B cell (primary cell): ENCODE measurements at regions not wholly inside any gene's neighbourhood (a gene's known extent, or its start where the extent isn't known, plus 50 kb on each side); places are given as distances from the start of the nearest gene placed in this dataset.

Experiments
- ATAC-seq: fragments of 200-7000 bp; cut with Tn5 transposase; one replicate; pipeline ENCODE4 v1.10.0; 2021; ENCODE audit warnings: low read depth, mild to moderate bottlenecking, moderate number of reproducible peaks, moderate library complexity
- CTCF ChIA-PET: fragments of 350-600 bp; sonication (Branson Sonifier 250); formaldehyde crosslinking; loops from one replicate; lab custom pipeline; 2021; ENCODE audit warnings: antibody characterized with exemption, inconsistent platforms; lab: Charles Lee
- POLR2A ChIA-PET: fragments of 350-600 bp; sonication (Branson Sonifier 250); formaldehyde crosslinking; loops from one replicate; lab custom pipeline; 2021; ENCODE audit warnings: antibody characterized with exemption; lab: Charles Lee
- DNase-seq: peaks from one replicate; pipeline ENCODE4 v3.0.0; 2013
- H2AFZ ChIP-seq: 2 replicates; pipeline ENCODE4 v1.6.1; 2012; ENCODE audit warnings: mild to moderate bottlenecking, low read depth, low read length; ENCODE audit not compliant: insufficient read depth, poor library complexity, severe bottlenecking
- H3K27ac ChIP-seq, 2 donors: 1 replicate in 1 of 2; 2 replicates in 1 of 2; pipeline ENCODE4 v1.5.1; 2012 to 2013; ENCODE audit warnings: low read length in 2 of 2, mild to moderate bottlenecking in 2 of 2, moderate library complexity in 1 of 2
- H3K27me3 ChIP-seq, 4 experiments: fragments of 200-600 bp in 1 of 4; sonication (generic) in 1 of 4; replicated peaks in 1 of 4; 1 replicate in 2 of 4; 2 replicates in 2 of 4; pipeline versions ENCODE4 v1.6.1 to v1.7.0; 2013 to 2016; ENCODE audit warnings: low read length in 3 of 4, mild to moderate bottlenecking in 2 of 4, mixed read lengths in 1 of 4, moderate library complexity in 1 of 4; ENCODE audit not compliant: insufficient read depth in 4 of 4, control insufficient read depth in 3 of 4; ENCODE audit errors: control extremely low read depth in 1 of 4
- H3K36me3 ChIP-seq, 2 experiments: replicated peaks in 1 of 2; 1 replicate in 1 of 2; 2 replicates in 1 of 2; pipeline versions ENCODE4 v1.6.1 to v1.7.1; 2013; ENCODE audit warnings: low read length in 1 of 2; ENCODE audit not compliant: insufficient read depth in 2 of 2, control insufficient read depth in 1 of 2; ENCODE audit errors: control extremely low read depth in 1 of 2, extremely low read depth in 1 of 2
- H3K4me1 ChIP-seq, 2 donors: fragments of 200-600 bp in 1 of 2; sonication (generic) in 1 of 2; 1 replicate in 1 of 2; 2 replicates in 1 of 2; pipeline versions ENCODE4 v1.5.1 to v1.6.1; 2013 to 2017; ENCODE audit warnings: low read length in 2 of 2; ENCODE audit not compliant: control insufficient read depth in 2 of 2, insufficient read depth in 2 of 2
- H3K4me2 ChIP-seq: replicated peaks from 2 replicates; pipeline ENCODE3; 2012; ENCODE audit warnings: mild to moderate bottlenecking, low read depth, low read length; ENCODE audit not compliant: poor library complexity, severe bottlenecking
- H3K4me3 ChIP-seq, 5 experiments: fragments of 200-600 bp in 1 of 5; sonication (generic) in 1 of 5; 1 replicate in 3 of 5; 2 replicates in 2 of 5; pipeline versions ENCODE4 v1.5.1 to v1.7.0; 2011 to 2016; ENCODE audit warnings: low read length in 4 of 5, mild to moderate bottlenecking in 4 of 5, low read depth in 2 of 5, control low read depth in 1 of 5, moderate library complexity in 1 of 5; ENCODE audit not compliant: insufficient read depth in 1 of 5; ENCODE audit errors: control extremely low read depth in 1 of 5, extremely low read depth in 1 of 5
- H3K79me2 ChIP-seq: fragments of 200-600 bp; sonication (generic); one replicate; pipeline ENCODE4 v1.6.0; 2016; ENCODE audit warnings: low read length; ENCODE audit not compliant: control insufficient read depth, insufficient read depth
- H3K9ac ChIP-seq: fragments of 200-600 bp; sonication (generic); 2 replicates; pipeline ENCODE4 v1.6.1; 2017; ENCODE audit warnings: mild to moderate bottlenecking, low read length, moderate library complexity
- H3K9me3 ChIP-seq, 3 donors: one replicate each; pipeline versions ENCODE4 v1.6.1 to v1.7.1; 2013; ENCODE audit warnings: low read length in 2 of 3; ENCODE audit not compliant: control insufficient read depth in 2 of 3, insufficient read depth in 1 of 3; ENCODE audit errors: control extremely low read depth in 1 of 3
- H4K20me1 ChIP-seq: 2 replicates; pipeline ENCODE4 v1.6.0; 2012; ENCODE audit warnings: mild to moderate bottlenecking, low read length; ENCODE audit not compliant: insufficient read depth, control insufficient read depth, poor library complexity, severe bottlenecking
- H3K27ac Mint-ChIP-seq: one replicate; pipeline ENCODE4 v1.8.0; 2021; ENCODE audit warnings: mixed read lengths
- H3K27me3 Mint-ChIP-seq: one replicate; pipeline ENCODE4 v1.8.0; 2021; ENCODE audit warnings: mixed read lengths
- H3K4me1 Mint-ChIP-seq: one replicate; pipeline ENCODE4 v1.8.0; 2021; ENCODE audit warnings: mixed read lengths
- H3K4me3 Mint-ChIP-seq: one replicate; pipeline ENCODE4 v1.8.0; 2021; ENCODE audit warnings: mixed read lengths
- H3K9me3 Mint-ChIP-seq: one replicate; pipeline ENCODE4 v1.8.0; 2022; ENCODE audit warnings: mixed read lengths; ENCODE audit not compliant: insufficient read depth
- EZH2 ChIP-seq: IDR thresholded peaks from 2 replicates; pipeline ENCODE4 v1.6.1; 2012; ENCODE audit warnings: borderline replicate concordance, low read depth, mild to moderate bottlenecking, moderate library complexity, low read length; ENCODE audit not compliant: insufficient read depth, poor library complexity, severe bottlenecking
- WGBS: methylation state at CpG from one replicate; pipeline ENCODE4 v1.1.5; 2013; ENCODE audit warnings: missing lambda C conversion rate; ENCODE audit not compliant: insufficient coverage; 5-methylcytosine and 5-hydroxymethylcytosine counted together
- intact Hi-C: fragments of 100-400 bp; cut with micrococcal nuclease; formaldehyde crosslinking; loops from one replicate; pipeline ENCODE4 v1.10.0; 2022
- TF ChIP-seq, protein P1 (sequence below): fragments of 200-600 bp; IDR thresholded peaks from one replicate; pipeline ENCODE4 v1.8.0; 2022; ENCODE audit warnings: antibody characterized with exemption, mild to moderate bottlenecking

DNA sequence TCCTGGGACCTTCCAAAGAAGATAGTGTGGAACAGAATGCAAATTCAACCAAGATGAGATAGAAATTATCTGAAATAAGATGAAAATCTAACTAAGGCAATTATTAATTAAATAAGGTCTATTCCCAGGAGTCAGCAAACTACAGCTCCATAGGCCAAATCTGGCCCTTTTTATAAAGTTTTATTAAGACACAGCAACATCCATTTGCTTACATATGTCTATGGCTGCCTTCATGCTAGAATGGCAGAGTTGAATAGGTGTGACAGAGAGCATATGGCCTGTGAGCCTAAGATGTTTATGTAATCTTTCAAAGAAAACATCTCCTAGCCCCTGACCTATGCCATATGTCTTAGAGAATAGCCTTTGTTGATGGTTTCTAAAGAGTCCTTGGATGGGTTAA is 503.0 kb downstream of the EDEM1 start:
- no peak for DNase-seq
- ChIA-PET CTCF (no interaction called here), POLR2A (no interaction called here)
- no peaks in the 10 kb centered on the region for H3K27me3 ChIP-seq
- H3K4me3 ChIP-seq = no peak overlapping the region
- intact Hi-C loops = no loop called here
- TF ChIP-seq, protein P1, sequence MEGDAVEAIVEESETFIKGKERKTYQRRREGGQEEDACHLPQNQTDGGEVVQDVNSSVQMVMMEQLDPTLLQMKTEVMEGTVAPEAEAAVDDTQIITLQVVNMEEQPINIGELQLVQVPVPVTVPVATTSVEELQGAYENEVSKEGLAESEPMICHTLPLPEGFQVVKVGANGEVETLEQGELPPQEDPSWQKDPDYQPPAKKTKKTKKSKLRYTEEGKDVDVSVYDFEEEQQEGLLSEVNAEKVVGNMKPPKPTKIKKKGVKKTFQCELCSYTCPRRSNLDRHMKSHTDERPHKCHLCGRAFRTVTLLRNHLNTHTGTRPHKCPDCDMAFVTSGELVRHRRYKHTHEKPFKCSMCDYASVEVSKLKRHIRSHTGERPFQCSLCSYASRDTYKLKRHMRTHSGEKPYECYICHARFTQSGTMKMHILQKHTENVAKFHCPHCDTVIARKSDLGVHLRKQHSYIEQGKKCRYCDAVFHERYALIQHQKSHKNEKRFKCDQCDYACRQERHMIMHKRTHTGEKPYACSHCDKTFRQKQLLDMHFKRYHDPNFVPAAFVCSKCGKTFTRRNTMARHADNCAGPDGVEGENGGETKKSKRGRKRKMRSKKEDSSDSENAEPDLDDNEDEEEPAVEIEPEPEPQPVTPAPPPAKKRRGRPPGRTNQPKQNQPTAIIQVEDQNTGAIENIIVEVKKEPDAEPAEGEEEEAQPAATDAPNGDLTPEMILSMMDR = no peak
- TF ChIP-seq EZH2 = no peak
- H2AFZ ChIP-seq = no peak overlapping the region
- no peak overlapping the region for H3K4me3 Mint-ChIP-seq
- H3K4me1 ChIP-seq = no peaks in the 10 kb centered on the region
- H3K9me3 ChIP-seq = peaks cover 0 to 6% (median 5%) of the 10 kb centered on the region in 3 donors
- H3K36me3 ChIP-seq = no peaks in the 10 kb centered on the region
- no peak overlapping the region for H3K4me2 ChIP-seq
- no peak for ATAC-seq
- H3K9ac ChIP-seq = no peak overlapping the region
- peaks cover 12% of the 10 kb centered on the region for H3K9me3 Mint-ChIP-seq
- no peaks in the 10 kb centered on the region for H4K20me1 ChIP-seq
- H3K4me1 Mint-ChIP-seq = no peaks in the 10 kb centered on the region
- H3K27ac Mint-ChIP-seq = no peak overlapping the region
- H3K27ac ChIP-seq = no peak overlapping the region
- no peaks in the 10 kb centered on the region for H3K79me2 ChIP-seq
- no peaks in the 10 kb centered on the region for H3K27me3 Mint-ChIP-seq

DNA sequence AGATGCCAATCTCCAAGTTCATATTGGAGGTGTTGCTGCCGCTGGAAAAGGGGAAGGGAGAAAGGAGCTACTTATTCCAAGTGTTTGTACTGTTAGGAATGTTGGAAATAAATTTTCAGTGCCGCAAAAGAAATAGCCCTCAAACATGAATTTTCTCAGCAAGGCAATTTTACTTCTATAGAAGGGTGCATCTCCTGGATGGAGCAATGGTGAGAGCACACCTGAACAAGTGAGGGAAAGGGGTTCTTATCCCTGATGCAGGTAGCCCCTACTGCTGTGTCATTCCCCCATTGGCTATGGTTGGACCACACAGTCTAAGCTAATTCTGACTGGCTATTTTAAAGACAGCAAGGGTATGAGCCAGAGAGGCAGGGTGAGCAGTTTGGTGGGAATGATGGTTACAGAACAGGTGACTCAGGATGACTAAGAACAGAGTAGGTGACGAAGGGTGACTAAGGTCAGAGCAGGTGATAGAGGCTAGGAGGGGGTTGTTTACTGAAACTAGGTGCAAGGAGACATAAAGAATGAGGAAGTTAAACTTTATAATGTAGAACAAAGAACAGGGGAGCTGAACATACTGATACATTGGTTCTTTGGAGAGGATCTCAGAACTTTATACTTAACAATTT is 503.5 kb downstream of the EDEM1 start:
- no peak overlapping the region for H3K27ac Mint-ChIP-seq
- WGBS = 75% methylated on average over 2 of the region's 3 CpGs
- H3K4me3 Mint-ChIP-seq = no peak overlapping the region

More for the DNA sequence above, 503.5 kb downstream of the EDEM1 start:
- H3K9ac ChIP-seq = no peak overlapping the region
- H3K27ac ChIP-seq = no peak overlapping the region
- intact Hi-C loops = no loop called here
- no peak overlapping the region for H3K4me2 ChIP-seq
- Mint-ChIP-seq H3K9me3 (peaks cover 12% of the 10 kb centered on the region), H3K4me1 (no peaks in the 10 kb centered on the region), H3K27me3 (no peaks in the 10 kb centered on the region)
- no peak overlapping the region for H2AFZ ChIP-seq
- POLR2A ChIA-PET = no interaction called here
- no peak for TF ChIP-seq EZH2
- TF ChIP-seq, protein P1 = no peak
- H3K79me2 ChIP-seq = no peaks in the 10 kb centered on the region
- no peak for DNase-seq
- no peak for ATAC-seq
- H3K4me1 ChIP-seq = no peaks in the 10 kb centered on the region
- H4K20me1 ChIP-seq = no peaks in the 10 kb centered on the region
- H3K36me3 ChIP-seq = no peaks in the 10 kb centered on the region
- no peak overlapping the region for H3K4me3 ChIP-seq
- peaks cover 0 to 6% (median 5%) of the 10 kb centered on the region in 3 donors for H3K9me3 ChIP-seq
- H3K27me3 ChIP-seq = no peaks in the 10 kb centered on the region
- CTCF ChIA-PET = no interaction called here
